ENCODE measurements at regions not wholly inside any gene's neighbourhood (a gene's known extent, or its start where the extent isn't known, plus 50 kb on each side); places are given as distances from the start of the nearest gene placed in this dataset.
A peak's percentile ranks its signal among the peaks of the same experiment; 100 is the strongest.

DNA sequence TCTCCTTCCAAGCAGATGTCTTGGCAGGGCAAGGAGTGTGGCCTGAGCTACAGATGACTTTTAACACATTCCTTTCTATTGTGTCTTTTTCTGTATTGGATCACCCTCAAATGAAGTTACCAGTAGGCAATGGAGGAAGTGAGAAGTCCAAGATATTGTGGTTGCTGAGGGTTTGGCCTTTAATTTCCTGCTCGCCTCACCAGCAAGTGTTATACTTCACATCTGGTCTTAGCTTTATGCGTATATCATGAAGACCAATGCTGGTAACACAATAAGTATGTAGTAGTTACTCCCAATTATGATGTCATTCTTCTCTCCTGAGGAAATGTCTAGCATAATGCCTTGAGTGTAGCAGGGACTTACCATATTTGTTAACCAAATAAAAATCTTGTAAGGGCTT lies 179.9 kb downstream of the ZIC1 start:
- DNase-seq (ENCODE audit: low read depth, low spot score) = peak; percentile 1

DNA sequence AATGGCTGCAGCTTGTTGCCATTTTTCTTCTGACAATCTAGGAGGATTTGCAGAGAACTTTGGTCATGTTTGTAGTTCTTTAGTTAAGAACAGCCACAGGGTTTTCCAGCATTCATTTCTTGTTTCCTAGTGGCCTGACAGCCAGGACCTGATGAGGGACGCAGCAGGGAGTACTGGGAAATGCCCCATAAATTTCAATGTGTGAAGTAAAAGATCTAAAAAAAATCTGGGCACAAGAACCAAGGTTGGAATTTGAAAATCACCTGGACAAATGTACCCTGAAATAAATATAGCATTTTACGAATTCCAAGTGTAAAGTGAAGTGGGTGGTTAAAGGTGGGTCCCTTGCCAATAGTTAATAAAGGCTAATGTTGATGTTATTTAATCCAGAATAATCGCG lies 195.0 kb downstream of the ZIC1 start:
- no peak for DNase-seq (ENCODE audit: low read depth, low spot score)

DNA sequence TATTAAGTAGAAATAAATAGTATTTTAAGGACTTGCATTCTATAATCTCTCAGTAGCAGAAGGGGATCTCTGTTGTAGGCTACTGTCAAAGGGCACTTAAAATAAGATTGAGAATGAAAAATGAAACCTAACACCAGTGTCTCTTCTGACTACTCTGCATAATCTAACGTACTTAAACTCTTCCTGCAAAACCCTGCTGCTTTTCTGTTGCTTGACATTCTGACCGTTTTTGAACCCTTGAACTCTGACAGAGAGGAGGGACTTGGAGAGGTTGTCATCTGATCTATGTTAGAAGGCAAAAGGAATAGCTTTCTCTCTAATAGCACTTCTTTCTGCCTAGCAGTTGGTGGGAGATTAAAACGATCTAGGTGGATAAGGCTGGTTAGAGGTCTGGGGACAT lies 204.6 kb downstream of the ZIC1 start:
- no peak for DNase-seq (ENCODE audit: low read depth, low spot score)

DNA sequence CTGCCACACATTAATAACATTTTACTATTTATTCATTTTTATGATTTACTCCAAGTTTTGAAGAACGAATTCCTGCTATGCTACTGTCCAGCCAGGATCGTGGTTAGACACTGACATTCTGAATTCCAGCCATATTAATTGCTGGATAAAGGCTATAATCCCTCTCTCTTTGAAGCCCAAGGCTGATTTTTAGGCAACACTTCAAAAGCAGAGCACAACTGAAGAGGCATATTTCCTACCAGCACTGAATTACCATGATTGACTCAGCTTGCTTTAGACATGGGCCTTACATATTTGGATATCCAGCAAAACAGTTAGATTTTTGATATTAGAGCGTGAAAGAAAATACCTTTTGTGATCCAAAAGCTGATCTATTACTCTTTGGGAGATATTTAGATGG lies 205.0 kb downstream of the ZIC1 start:
- DNase-seq (ENCODE audit: low read depth, low spot score) = peak; percentile 31

DNA sequence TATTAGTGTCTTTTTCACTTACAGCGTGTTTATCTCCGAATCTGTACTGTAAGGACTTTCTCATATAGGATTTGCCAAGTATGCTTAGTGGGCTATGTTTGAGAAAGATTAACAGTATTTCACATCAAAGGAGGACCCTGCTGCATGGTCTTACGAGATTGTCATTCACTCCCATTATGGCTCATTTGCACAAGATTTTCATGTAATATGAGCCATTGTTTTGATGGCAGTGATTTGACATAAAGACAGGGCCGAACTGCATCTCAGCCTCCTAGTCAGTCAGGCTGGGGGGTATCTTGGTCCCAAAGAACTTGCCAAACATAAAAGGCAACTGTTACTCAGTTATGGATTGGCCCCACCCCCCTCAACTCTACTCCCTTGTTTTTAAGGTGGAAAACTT lies 205.9 kb downstream of the ZIC1 start:
- DNase-seq (ENCODE audit: low read depth, low spot score) = no peak

DNA sequence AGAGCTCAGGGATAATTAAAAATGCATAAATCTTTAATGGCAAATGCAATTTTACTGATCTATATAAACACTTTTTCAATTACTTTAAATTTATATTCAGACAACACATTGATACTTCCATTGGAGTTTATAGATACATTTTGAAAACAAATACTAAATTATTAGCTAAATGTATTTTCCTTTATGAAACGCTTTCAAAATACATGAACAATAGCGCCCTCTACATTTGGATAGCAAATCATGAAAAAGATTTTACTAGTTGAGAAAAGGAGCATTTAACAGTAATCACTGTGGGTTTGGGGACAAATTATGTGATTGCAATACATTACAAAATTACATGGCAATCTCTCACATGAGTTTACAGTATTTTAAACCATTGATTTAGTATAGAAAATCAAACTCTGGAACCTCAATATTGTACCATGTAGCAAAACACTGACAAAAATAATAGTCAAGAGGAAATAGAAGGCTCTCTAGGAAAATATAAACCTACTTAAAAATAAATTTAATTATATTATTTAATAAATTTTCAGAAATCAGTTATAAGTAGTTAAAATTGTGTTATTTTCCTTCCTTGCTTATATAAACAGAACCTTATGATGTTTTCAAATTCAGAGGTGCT lies 207.9 kb downstream of the ZIC1 start:
- peak; percentile 11 for DNase-seq (ENCODE audit: low read depth, low spot score)

DNA sequence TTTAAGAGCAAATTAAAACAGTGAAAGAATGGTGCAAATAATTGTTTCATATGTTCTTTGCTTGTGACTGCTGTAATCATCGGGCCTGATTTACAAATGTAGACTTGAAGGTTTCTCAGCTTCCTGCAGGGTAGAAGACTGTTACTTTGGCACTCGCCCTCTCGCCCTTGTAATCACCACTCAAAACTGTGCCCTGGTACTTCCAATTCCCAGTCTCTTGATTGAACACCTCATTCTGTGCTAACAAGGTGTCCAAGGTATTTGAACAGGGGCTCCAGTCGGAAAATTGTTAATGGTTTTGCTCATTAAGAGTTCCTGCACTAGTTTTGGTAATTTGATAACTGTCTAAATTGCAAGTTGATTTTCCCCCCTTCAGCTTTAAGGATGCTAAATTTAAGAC lies 209.5 kb downstream of the ZIC1 start:
- DNase-seq (ENCODE audit: low read depth, low spot score) = no peak

DNA sequence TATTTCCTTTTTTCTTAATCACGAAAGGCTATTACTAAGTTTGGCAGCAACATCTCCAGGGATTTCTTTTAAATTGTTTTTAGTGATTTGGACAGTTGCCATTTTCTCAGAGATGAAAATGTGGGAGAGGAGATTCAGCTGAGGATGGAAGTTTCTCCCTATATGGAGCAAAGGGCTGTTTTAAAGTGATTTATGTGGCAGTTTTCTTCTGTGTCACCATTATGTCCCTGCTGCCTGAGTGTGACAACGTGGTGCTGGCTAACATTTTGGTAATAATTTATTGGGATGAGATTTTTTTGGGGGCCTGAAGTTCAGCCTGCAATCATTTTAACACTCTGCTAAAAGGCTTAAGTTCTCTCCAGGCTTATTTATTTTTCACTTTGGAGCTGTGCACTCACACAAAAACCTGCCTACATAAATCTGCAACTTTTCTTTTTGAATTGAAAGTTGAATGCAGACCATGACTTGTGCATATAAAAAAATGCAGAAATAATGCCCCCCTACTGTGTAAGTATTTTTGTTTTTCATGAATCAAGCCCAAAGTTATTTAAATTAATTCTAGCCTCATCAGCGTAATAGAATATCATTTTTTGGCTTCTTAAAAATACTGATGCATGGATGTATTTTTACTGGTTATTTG lies 210.9 kb downstream of the ZIC1 start:
- peak; percentile 3 for DNase-seq (ENCODE audit: low read depth, low spot score)

DNA sequence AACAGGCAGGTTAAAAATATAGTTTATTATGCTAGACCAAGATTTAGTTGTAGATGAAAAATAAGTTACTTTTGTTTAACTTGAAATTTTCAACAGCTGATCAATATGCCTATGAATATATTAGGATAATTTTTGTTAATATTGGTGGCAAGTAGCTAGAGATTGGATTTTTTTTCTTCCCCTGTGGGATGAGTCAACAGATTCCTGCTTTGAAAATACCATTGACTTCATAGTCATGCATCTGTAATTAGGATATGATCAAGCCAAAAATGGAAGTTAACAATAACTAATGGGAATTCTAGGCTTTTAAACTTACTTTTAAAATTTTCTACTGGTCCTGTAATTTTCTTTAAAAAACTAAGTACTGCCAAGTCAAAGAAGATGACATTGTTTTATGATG lies 211.7 kb downstream of the ZIC1 start:
- peak; percentile 45 for DNase-seq (ENCODE audit: low read depth, low spot score)

DNA sequence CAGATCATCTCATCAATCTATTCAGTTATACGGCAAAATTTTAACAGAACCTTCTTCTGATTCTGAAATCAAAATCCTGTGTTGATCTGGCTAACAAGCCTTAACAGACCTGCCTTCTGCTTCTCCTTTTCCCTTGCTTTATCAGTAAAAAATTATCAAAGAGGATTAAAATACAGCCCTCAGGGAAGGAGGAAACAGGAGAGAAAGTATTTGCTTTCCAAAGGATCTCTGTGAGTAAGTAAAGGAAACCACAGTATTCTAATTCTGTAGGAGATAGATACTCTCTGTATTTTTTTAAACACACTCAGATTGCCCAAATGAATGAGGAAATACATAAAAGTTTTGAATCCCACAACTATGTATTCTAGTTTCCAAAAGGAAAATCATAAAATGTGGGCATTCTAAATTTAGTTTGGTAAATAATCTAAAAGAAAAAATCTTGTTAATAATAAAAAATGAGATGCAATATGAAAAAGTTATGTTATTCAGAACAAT lies 221.8 kb downstream of the ZIC1 start:
- no peak for DNase-seq (ENCODE audit: low read depth, low spot score)

DNA sequence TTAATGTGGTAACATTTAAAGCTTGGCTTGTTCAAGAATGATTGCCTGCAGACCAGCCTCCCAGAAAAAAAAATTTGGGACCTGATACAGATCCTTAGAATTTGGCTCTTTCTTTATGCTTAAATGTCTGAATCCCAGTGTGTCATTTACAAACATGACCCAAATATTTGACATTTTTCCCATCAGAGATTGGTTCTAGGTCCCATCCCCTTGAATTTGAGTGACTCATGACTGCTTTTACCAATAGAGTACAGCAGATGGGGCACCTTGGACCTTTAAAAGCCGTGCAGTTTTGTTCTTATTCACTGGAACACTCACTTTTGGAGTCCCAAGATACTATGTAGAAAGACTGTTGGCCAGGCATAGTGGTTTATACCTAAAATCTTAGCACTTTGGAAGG lies 231.6 kb downstream of the ZIC1 start:
- no peak for DNase-seq (ENCODE audit: low read depth, low spot score)

DNA sequence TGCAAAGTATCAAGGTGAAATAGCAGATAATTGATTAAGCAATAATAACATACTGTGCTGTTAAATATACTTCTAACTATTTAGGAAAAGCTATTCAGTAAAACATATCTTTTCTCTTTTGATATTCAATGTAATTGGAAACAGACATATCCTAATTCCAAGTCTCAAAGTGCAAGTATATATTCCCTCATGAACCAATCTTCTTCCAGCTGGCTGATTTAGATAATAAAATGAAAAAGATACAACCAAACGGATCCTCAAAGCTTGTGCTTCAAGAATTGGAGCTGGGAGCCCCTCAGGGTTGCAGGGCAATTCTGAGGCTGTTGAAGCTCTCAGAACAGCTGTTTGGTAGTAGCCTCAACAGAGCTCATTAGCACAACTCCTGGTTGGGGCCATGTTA lies 236.6 kb downstream of the ZIC1 start:
- no peak for DNase-seq (ENCODE audit: low read depth, low spot score)

DNA sequence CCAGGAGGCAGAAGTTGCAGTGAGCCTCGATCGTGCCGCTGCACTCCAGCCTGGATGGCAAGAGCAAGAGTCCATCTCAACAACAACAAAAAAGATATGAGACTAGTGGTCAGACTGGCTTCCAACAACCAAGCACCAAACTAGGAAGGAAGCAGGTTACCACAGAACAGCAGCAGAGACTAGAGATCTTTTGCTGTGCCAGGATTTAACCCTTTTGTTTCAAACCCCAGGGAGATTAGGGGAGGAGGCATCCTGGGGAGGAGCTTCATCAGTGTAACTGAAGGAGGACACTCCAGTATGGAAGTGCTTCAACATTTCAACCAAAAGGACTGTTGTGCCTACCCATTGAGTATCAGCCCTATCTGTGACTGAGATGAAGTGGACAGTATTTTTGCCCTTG lies 240.3 kb downstream of the ZIC1 start:
- DNase-seq (ENCODE audit: low read depth, low spot score) = no peak

DNA sequence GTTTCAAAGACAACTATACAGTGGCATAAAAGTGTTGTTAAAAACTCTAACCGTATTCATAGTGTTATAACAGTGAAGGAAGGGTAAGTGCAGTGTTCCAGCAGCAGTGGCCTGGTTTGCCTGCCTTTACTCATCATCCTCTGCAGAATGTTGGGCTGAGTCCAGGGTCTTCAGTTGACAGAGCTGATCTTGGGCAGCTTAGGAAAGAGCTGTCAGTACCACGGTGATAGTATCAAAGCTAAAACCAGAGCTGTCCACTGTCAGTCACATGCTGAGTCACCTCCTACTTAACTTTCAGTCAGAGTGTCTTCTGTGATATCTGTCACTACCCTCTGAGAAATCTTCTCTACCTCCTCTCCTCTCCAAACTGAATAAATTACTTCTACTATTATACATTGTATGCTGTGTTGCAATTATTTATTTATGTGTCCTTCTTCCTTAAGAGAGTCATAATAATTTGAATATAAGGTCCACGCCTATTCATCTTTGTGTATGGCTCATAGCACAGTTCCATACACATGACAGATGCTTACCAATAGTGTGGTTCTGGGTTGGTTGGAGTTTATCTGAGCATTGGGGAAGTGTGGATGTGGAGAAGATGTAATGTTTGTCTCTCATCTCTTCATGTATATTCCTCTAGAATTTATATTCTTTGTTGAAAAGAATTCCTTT lies 242.1 kb downstream of the ZIC1 start:
- DNase-seq (ENCODE audit: low read depth, low spot score) = peak; percentile 15

DNA sequence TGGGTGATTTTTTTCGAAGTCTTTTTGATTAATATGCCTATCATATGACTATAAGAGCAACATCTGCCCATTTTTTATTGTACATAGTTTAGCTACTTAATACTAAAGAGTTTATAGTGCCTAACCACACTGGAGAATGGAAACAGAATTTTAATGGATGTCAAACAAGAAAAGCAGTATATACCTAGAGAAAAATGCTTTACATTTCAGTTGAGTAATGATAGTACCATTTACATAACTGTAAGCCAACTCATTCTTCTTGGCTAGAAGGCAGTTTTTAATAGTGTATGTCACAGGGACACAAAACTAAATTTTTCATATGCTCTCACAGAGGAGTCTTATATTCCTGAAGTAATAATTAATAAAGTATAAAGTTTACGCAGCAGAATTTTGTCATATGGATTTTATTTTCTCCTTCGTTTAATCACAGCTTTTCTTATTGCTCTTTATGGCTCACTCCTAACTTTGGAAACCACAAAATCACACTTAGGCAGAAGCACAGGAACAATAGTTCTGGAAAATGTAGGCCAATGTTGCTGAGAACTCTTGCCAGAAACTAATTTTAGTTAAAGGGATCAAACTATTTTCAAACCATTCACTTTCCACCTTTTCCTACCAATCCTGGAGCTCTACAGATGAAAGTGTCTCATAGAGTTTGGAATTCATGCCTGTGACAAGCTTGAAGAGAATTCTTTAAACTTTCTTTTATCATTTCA lies 243.6 kb downstream of the ZIC1 start:
- DNase-seq (ENCODE audit: low read depth, low spot score) = peak; percentile 23

DNA sequence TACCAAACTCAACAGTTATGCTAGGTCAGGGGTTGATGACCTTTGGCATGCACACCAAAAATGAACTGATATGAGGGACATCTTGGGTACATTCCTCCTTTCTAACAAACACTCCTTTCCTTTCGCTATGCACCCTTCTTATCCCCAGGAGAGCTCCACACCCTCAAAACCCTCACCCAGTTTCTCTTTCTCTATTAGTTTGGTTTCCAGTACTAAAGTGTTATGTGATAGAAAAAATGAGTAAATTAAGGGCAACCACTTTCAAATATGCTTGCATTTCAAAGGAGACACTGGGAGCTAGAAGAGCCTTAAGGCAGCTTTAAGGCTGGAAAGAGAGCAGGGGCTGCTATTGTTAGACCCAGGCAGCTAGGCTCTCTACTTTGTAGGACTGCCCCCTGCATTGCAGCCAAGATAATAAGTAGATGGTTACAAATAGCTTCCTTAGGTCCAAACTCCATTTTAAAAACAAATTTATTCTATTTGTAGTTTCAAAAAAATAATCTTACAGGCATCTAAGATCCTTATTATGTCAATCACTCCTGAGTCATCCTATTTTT lies 244.3 kb downstream of the ZIC1 start:
- DNase-seq (ENCODE audit: low read depth, low spot score) = peak; percentile 2

DNA sequence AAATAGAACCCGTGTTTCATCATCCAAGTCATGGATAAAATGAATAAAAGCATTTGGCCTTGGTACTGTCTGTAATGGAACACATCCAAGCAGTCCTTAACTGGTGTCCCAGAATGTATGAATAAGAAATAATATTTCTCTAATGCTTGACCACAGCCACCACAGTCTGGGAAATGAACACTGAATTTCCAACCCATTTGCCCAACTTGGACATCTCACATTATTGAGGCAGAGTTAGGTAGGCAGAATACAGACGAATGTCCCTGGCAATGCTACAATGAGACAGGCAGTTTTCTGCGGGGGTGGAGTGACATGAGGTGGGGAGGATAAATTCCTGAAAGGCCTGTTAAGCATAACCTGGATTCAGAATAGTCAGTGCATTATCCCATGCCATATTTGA lies 245.7 kb downstream of the ZIC1 start:
- DNase-seq (ENCODE audit: low read depth, low spot score) = peak; percentile 80

DNA sequence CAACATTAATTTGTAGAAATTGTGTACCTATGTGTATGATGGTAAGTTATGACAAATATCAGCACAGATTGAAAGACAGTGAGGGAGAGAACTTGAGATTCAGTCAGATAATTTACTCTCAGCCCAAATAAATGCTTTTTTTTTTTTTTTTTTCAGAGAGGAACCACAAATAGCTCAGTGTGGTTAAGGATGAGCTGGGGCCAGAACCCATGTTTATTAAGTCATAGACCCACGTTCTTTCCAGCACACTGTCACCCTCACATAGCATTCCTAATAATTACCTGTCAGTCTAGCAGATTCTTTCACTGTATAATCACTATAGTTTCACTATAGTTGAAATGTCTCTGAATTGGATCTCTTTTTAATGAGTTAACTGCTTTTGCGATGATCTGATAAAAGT lies 246.1 kb downstream of the ZIC1 start:
- peak; percentile 64 for DNase-seq (ENCODE audit: low read depth, low spot score)

DNA sequence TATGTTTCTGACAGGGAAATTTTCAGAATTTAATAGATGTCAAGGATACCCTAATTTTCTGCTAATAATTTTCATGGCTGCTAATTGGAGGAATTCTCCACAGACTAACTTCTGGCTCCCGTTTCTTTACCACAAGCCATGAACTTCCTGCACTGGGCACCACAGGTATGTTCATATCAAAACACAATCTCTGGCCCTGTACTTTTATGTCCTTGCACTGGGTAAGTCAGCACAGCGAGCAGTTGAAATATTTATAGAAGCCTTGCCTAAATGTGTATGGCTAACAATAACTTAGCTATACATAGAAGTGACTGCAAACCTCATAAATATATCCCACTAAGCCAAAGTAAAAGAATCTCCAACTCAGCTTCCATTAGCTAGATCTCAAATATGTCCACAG lies 246.9 kb downstream of the ZIC1 start:
- DNase-seq (ENCODE audit: low read depth, low spot score) = peak; percentile 71

DNA sequence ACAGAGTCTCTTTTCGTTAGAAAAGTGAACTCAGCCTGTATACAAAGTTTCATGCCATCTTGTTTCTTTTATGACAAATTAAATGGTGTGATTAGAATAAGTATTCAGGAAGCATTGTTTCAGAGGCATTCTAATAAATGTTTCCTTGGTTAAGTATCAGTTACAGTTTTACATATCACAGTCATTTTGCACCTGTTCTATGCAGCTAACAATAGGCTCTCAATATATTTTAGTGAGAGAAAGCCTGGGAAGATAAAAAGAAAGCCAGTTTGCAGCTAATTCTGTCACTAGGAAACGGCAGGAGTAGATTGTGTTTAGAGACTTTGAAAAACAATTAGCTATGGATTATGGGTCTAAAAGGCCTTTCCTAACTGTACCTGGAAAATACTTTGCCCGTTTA lies 252.8 kb downstream of the ZIC1 start:
- DNase-seq (ENCODE audit: low read depth, low spot score) = no peak

DNA sequence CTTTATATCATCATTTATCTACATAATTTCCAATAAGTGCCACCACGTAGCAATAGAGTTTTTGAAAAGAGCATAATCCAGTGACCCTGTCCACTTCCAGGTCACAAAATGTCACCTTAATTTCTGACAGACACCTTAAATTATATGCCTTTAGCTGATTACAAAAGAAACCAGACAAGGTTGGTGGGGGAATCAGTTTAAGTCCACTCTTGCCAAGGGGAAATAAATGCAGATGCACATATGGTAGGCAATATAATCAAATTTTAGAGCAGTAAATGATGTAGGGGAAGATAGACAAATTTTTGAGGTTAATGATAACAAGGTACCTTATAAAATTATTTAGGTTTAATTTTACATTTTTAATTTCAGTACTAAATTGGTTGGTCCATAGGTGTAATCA lies 253.5 kb downstream of the ZIC1 start:
- DNase-seq (ENCODE audit: low read depth, low spot score) = no peak

DNA sequence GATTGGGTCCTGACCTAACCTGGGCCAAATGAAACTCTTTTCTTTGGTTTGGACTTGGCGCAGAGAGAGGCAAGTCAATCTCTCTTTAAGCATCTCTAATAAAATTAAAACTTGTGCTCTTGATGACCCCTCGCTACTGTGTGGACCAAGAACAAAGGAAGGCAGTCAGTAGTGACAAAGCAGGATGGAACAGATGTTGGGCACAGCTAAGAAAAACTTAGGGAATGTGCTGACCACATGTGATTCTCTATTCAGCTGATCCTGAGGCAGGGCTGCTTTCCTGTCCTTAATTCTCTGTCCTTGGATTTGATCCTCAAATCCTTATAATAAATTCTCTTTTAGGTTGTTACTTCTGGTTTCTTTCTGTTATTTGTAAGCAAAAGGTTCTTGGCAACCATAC lies 259.9 kb downstream of the ZIC1 start:
- DNase-seq (ENCODE audit: low read depth, low spot score) = no peak

All from astrocyte of the hippocampus (primary cell).